Pancreas (tissue), 10 donors: ENCODE measurements at regions not wholly inside any gene's neighbourhood (a gene's known extent, or its start where the extent isn't known, plus 50 kb on each side); places are given as distances from the start of the nearest gene placed in this dataset.

Source experiments
- ATAC-seq, 4 donors: fragments of 200-7000 bp; cut with Tn5 transposase; one replicate each; pipeline versions ENCODE4 v1.8.0 to v1.9.1; 2020; ENCODE audit warnings: mild to moderate bottlenecking in 4 of 4, moderate library complexity in 4 of 4
- DNase-seq, 6 donors: peaks; one replicate each; pipeline ENCODE4 v3.0.0-alpha.2; 2020
- FAIRE-seq: peaks from 2 replicates; lab custom pipeline; 2012; peaks lifted over from hg19 to GRCh38; lab: Jason Lieb, UNC
- H3K27ac ChIP-seq, 4 donors: fragments of 200-600 bp; sonication (generic); 1 replicate in 3 of 4; 2 replicates in 1 of 4; pipeline versions ENCODE4 v1.5.0 to v1.8.0; 2020
- H3K27me3 ChIP-seq, 4 donors: fragments of 200-600 bp; one replicate each; pipeline ENCODE4 v1.8.0; 2021
- H3K36me3 ChIP-seq, 3 donors: fragments of 200-600 bp; sonication (generic) in 1 of 3; one replicate each; pipeline versions ENCODE4 v1.5.0 to v1.8.0; 2020 to 2021
- H3K4me1 ChIP-seq, 3 donors: fragments of 200-600 bp; one replicate each; pipeline ENCODE4 v1.8.0; 2021
- H3K4me3 ChIP-seq, 4 donors: fragments of 200-600 bp; sonication (generic) in 2 of 4; one replicate each; pipeline versions ENCODE4 v1.5.0 to v1.8.0; 2020 to 2021
- H3K9me3 ChIP-seq, 4 donors: fragments of 200-600 bp; one replicate each; pipeline ENCODE4 v1.8.0; 2021
- WGBS, 2 donors: extraction: QIAGEN DNeasy Blood & Tissue Kit; methylation state at CpG; one replicate each; pipeline ENCODE4 v1.1.7; 2013; 5-methylcytosine and 5-hydroxymethylcytosine counted together
- intact Hi-C, 3 donors: fragments of 100-400 bp; cut with DNase I; formaldehyde crosslinking; loops; one replicate each; pipeline versions ENCODE4 v1.11.1 to v1.14.2; 2022
- TF ChIP-seq, protein P1 (sequence below), 4 donors: fragments of 200-600 bp; sonication (generic) in 3 of 4; IDR thresholded peaks; one replicate each; pipeline versions ENCODE4 v1.5.0 to v1.8.0; 2021; ENCODE audit warnings: antibody characterized with exemption in 4 of 4
- donor health status: healthy with polysubstance abuse.
- donor health status: DM: no; HTN: no; CAD: no; lungs with moderate emphysema.
- donor health status: DM: no; HTN: no; CAD: no.
- donor health status: control.
- donor health status: control.
- donor health status: Bipolar disorder and iron deficiency.
- donor health status: DM: yes; HTN: yes; CAD: no.
- donor health status: DM: no; HTN: no; CAD: no.
- donor health status: DM: no; HTN: no; CAD: no.
- donor health status: DM: yes; HTN: yes; CAD: no.

DNA sequence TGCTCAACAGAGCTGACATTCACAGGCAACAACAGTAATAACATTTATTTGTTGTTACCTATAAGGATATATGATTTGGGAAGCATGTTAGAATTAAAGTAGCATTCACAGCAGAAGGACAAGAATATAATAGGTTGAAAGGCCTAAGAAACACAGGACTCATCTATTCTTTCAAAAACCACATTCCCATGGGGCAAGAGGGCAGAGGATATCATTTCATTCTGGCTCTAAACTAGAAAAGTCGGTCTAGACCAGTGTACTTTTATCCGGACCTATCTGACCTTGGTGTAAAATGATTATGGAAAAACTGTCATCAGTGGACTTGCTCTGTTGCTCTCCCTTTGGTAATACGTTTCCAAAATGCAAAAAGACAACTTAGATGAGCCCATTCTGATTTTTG, 914.7 kb upstream of the CITED2 start:
- FAIRE-seq (no peak), ATAC-seq (no peak), DNase-seq (no peak)
- H3K4me3 ChIP-seq, result no peak overlapping the region
- no peaks in the 10 kb centered on the region for H3K36me3 ChIP-seq
- intact Hi-C loops, result no loop called here
- TF ChIP-seq, protein P1, sequence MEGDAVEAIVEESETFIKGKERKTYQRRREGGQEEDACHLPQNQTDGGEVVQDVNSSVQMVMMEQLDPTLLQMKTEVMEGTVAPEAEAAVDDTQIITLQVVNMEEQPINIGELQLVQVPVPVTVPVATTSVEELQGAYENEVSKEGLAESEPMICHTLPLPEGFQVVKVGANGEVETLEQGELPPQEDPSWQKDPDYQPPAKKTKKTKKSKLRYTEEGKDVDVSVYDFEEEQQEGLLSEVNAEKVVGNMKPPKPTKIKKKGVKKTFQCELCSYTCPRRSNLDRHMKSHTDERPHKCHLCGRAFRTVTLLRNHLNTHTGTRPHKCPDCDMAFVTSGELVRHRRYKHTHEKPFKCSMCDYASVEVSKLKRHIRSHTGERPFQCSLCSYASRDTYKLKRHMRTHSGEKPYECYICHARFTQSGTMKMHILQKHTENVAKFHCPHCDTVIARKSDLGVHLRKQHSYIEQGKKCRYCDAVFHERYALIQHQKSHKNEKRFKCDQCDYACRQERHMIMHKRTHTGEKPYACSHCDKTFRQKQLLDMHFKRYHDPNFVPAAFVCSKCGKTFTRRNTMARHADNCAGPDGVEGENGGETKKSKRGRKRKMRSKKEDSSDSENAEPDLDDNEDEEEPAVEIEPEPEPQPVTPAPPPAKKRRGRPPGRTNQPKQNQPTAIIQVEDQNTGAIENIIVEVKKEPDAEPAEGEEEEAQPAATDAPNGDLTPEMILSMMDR (IDR thresholded peaks at IDR 0.05), result no peak
- peaks cover 0 to 1% (median 0%) of the 10 kb centered on the region in 3 donors for H3K4me1 ChIP-seq
- H3K9me3 ChIP-seq, result peaks cover 0 to 5% (median 0%) of the 10 kb centered on the region in 4 donors
- no peaks in the 10 kb centered on the region for H3K27me3 ChIP-seq
- 39 to 48% methylated on average over 3 of the region's 3 CpGs for WGBS, 2 donors
- H3K27ac ChIP-seq, result no peak overlapping the region

DNA sequence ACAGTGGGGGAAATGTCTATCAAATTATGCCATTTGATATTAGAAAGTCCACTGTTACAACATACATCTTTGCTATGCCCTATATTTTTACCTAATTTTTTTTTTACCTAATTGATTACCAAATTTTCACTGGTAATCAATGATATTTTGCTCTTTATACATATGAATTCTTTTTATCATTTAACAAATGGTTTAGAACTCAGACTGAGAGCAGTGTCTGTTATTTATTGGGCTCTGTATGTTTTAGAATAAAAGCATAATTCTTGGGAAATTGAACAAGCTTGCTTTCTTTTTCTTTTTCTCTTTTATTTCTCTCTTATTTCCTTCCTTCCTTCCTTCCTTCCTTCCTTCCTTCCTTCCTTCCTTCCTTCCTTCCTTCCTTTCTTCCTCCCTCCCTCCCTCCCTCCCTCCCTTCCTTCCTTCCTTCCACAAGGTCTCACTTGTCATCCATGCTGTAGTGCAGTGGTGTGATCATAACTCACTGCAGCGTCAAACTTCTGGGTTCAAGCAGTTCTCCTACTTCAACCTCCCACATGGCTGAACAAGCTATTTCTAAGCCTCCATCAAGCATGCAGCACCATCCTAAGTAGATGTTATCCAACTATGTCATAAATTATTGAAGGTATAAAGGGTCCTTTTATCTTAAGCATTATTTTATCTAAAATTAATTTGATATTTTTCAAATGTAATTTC, 911.7 kb upstream of the CITED2 start:
- TF ChIP-seq, protein P1 (IDR thresholded peaks at IDR 0.05), result no peak

GRCh38 chr6:140285471-140285870, 911.0 kb upstream of the CITED2 start:
- DNase-seq (no peak), FAIRE-seq (no peak), ATAC-seq (no peak)
- peaks cover 0 to 5% (median 0%) of the 10 kb centered on the region in 4 donors for H3K9me3 ChIP-seq
- intact Hi-C loops, result no loop called here
- no peaks in the 10 kb centered on the region for H3K36me3 ChIP-seq
- no peak overlapping the region for H3K27ac ChIP-seq
- WGBS, 2 donors, result 72 to 73% methylated on average over 2 of the region's 2 CpGs
- TF ChIP-seq, protein P1 (IDR thresholded peaks at IDR 0.05), result no peak
- peaks cover 0 to 7% (median 5%) of the 10 kb centered on the region in 3 donors for H3K4me1 ChIP-seq
- H3K27me3 ChIP-seq, result no peaks in the 10 kb centered on the region
- H3K4me3 ChIP-seq, result no peak overlapping the region

More for the DNA sequence above, 911.7 kb upstream of the CITED2 start:
- no peak overlapping the region for H3K4me3 ChIP-seq
- DNase-seq, result no peak
- intact Hi-C loops, result no loop called here
- H3K27me3 ChIP-seq, result no peaks in the 10 kb centered on the region
- H3K27ac ChIP-seq, result no peak overlapping the region
- WGBS, 2 donors, result 84 to 95% methylated on average over 1 of the region's 1 CpG
- no peaks in the 10 kb centered on the region for H3K36me3 ChIP-seq
- no peak for FAIRE-seq
- H3K9me3 ChIP-seq, result peaks cover 0 to 5% (median 0%) of the 10 kb centered on the region in 4 donors
- H3K4me1 ChIP-seq, result peaks cover 0 to 7% (median 5%) of the 10 kb centered on the region in 3 donors
- ATAC-seq, result no peak

- DNase-seq (no peak), ATAC-seq (no peak), FAIRE-seq (no peak)
- no peak overlapping the region for H3K27ac ChIP-seq
- no peaks in the 10 kb centered on the region for H3K36me3 ChIP-seq
- no peak overlapping the region for H3K4me3 ChIP-seq
- TF ChIP-seq, protein P1 (IDR thresholded peaks at IDR 0.05), result no peak
- intact Hi-C loops, result no loop called here
- WGBS, 2 donors, result 70 to 80% methylated on average over 1 of the region's 1 CpG
- peaks cover 0 to 5% (median 0%) of the 10 kb centered on the region in 4 donors for H3K9me3 ChIP-seq
- H3K27me3 ChIP-seq, result no peaks in the 10 kb centered on the region
- H3K4me1 ChIP-seq, result peaks cover 0 to 7% (median 5%) of the 10 kb centered on the region in 3 donors
Measured at GRCh38 chr6:140284871-140285270, 910.4 kb upstream of the CITED2 start.

GRCh38 chr6:140283197-140283596, 908.7 kb upstream of the CITED2 start:
- intact Hi-C loops, result no loop called here
- no peaks in the 10 kb centered on the region for H3K36me3 ChIP-seq
- H3K27ac ChIP-seq, result peak overlapping the region in 1 of 4 donors; percentile 10
- TF ChIP-seq, protein P1 (IDR thresholded peaks at IDR 0.05), result no peak
- FAIRE-seq, result no peak
- peak in 2 of 4 donors; percentile 64 to 75 for ATAC-seq
- H3K9me3 ChIP-seq, result peaks cover 0 to 5% (median 0%) of the 10 kb centered on the region in 4 donors
- 10 to 13% methylated on average over 2 of the region's 2 CpGs for WGBS, 2 donors
- no peak overlapping the region for H3K4me3 ChIP-seq
- peaks cover 0 to 7% (median 5%) of the 10 kb centered on the region in 3 donors for H3K4me1 ChIP-seq
- DNase-seq, result no peak
- no peaks in the 10 kb centered on the region for H3K27me3 ChIP-seq
